Loucy (cell line): ENCODE measurements at regions not wholly inside any gene's neighbourhood (a gene's known extent, or its start where the extent isn't known, plus 50 kb on each side); places are given as distances from the start of the nearest gene placed in this dataset.

Experiments used
- H2AFZ ChIP-seq: fragments of 200-600 bp; sonication (generic); 2 replicates; pipeline ENCODE4 v1.6.0; 2016; ENCODE audit warnings: antibody characterized with exemption, mild to moderate bottlenecking, low read length, moderate library complexity
- H3F3A ChIP-seq: fragments of 200-600 bp; 2 replicates; pipeline ENCODE4 v1.6.0; 2016; ENCODE audit warnings: antibody characterized with exemption, low read depth, mild to moderate bottlenecking
- H3K27me3 ChIP-seq: fragments of 200-600 bp; sonication (generic); 2 replicates; pipeline ENCODE4 v1.6.1; 2014; ENCODE audit warnings: low read length, mild to moderate bottlenecking; ENCODE audit not compliant: insufficient read depth, poor library complexity, severe bottlenecking
- H3K36me3 ChIP-seq: fragments of 200-600 bp; sonication (generic); 2 replicates; pipeline ENCODE4 v1.6.1; 2016; ENCODE audit warnings: low read length; ENCODE audit not compliant: insufficient read depth
- H3K4me1 ChIP-seq: fragments of 200-600 bp; sonication (generic); 2 replicates; pipeline ENCODE4 v1.5.1; 2014; ENCODE audit warnings: low read length, mild to moderate bottlenecking; ENCODE audit not compliant: insufficient read depth, poor library complexity, severe bottlenecking
- H3K4me2 ChIP-seq: fragments of 200-600 bp; sonication (generic); 2 replicates; pipeline ENCODE4 v1.6.0; 2014; ENCODE audit warnings: antibody characterized with exemption, low read length, low read depth, mild to moderate bottlenecking; ENCODE audit not compliant: poor library complexity, severe bottlenecking
- H3K4me3 ChIP-seq: fragments of 200-600 bp; sonication (generic); 2 replicates; pipeline ENCODE4 v1.5.1; 2014; ENCODE audit warnings: low read length, mild to moderate bottlenecking, mixed read lengths; ENCODE audit not compliant: poor library complexity, severe bottlenecking
- H3K79me2 ChIP-seq: fragments of 200-600 bp; sonication (generic); 2 replicates; pipeline ENCODE4 v1.6.1; 2014; ENCODE audit warnings: low read length; ENCODE audit not compliant: insufficient read depth
- H3K9ac ChIP-seq: fragments of 200-600 bp; sonication (generic); 2 replicates; pipeline ENCODE4 v1.6.0; 2014; ENCODE audit warnings: mild to moderate bottlenecking, low read depth, low read length, moderate library complexity; ENCODE audit not compliant: poor library complexity, severe bottlenecking
- H3K9me2 ChIP-seq: fragments of 200-600 bp; sonication (generic); replicated peaks from 2 replicates; pipeline ENCODE4 v1.6.1; 2016; ENCODE audit warnings: low read depth, low read length, mixed read lengths
- H3K9me3 ChIP-seq: fragments of 200-600 bp; sonication (generic); 2 replicates; pipeline ENCODE4 v1.6.1; 2014; ENCODE audit warnings: mild to moderate bottlenecking, antibody characterized with exemption, low read length, low read depth; ENCODE audit not compliant: insufficient read depth
- H4K20me1 ChIP-seq: fragments of 200-600 bp; sonication (generic); 2 replicates; pipeline ENCODE4 v1.6.0; 2014; ENCODE audit warnings: antibody characterized with exemption, low read length, mild to moderate bottlenecking; ENCODE audit not compliant: insufficient read depth, poor library complexity, severe bottlenecking
- EZH2phosphoT487 ChIP-seq: fragments of 200-600 bp; IDR thresholded peaks from 2 replicates; pipeline ENCODE4 v1.6.1; 2018; ENCODE audit warnings: antibody characterized with exemption, mild to moderate bottlenecking, moderate library complexity, borderline replicate concordance
- TF ChIP-seq, protein P1 (sequence below): fragments of 200-600 bp; sonication (generic); conservative IDR thresholded peaks from 2 replicates; pipeline ENCODE4 v1.5.1; 2014; ENCODE audit warnings: mild to moderate bottlenecking, antibody characterized with exemption, low read length

DNA sequence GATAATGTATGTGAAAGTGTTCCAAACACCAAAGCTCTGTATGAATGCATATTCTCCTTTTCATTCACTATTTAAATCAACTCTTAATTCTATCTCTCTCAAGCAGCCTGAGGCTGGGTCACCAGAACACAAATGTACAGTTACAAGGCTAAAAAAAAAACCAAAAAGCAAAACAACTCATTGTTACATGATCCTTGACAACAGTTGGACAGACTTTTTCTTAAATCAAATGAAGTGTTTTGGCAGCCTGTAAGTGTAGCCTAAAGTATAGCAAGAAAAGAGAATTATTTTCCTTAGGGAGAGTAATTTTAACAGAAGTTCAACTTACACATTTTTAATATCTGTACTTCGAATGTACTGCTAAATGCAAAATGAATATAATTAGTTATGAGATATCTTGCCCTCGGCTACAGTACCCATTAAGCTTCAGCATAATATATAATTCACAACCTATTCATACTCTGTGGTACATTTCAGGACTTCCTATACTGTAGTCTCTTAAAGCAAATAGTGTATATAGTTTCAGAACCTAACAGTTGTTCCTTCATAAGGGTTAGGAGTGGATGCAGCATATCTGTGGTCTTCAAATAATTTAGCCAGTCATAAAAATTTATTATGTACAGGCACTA, 214.0 kb upstream of the BTG1 start:
- peaks cover 74% of the 10 kb centered on the region for H3K4me1 ChIP-seq
- no peak overlapping the region for H2AFZ ChIP-seq
- no peaks in the 10 kb centered on the region for H3K27me3 ChIP-seq
- TF ChIP-seq, protein P1, sequence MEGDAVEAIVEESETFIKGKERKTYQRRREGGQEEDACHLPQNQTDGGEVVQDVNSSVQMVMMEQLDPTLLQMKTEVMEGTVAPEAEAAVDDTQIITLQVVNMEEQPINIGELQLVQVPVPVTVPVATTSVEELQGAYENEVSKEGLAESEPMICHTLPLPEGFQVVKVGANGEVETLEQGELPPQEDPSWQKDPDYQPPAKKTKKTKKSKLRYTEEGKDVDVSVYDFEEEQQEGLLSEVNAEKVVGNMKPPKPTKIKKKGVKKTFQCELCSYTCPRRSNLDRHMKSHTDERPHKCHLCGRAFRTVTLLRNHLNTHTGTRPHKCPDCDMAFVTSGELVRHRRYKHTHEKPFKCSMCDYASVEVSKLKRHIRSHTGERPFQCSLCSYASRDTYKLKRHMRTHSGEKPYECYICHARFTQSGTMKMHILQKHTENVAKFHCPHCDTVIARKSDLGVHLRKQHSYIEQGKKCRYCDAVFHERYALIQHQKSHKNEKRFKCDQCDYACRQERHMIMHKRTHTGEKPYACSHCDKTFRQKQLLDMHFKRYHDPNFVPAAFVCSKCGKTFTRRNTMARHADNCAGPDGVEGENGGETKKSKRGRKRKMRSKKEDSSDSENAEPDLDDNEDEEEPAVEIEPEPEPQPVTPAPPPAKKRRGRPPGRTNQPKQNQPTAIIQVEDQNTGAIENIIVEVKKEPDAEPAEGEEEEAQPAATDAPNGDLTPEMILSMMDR, result no peak
- TF ChIP-seq EZH2phosphoT487, result no peak
- H3K9me3 ChIP-seq, result peaks cover 4% of the 10 kb centered on the region; the same call in 1 of the 2 replicates
- no peaks in the 10 kb centered on the region for H3K9me2 ChIP-seq
- H3K4me3 ChIP-seq, result peak overlapping the region; percentile 24
- H3K36me3 ChIP-seq, result no peaks in the 10 kb centered on the region
- H3K9ac ChIP-seq, result no peak overlapping the region
- H3F3A ChIP-seq, result peaks cover 13% of the 10 kb centered on the region; the same call in 1 of the 2 replicates
- no peaks in the 10 kb centered on the region for H4K20me1 ChIP-seq
- peak overlapping the region; percentile 62 for H3K4me2 ChIP-seq
- H3K79me2 ChIP-seq, result no peaks in the 10 kb centered on the region

DNA sequence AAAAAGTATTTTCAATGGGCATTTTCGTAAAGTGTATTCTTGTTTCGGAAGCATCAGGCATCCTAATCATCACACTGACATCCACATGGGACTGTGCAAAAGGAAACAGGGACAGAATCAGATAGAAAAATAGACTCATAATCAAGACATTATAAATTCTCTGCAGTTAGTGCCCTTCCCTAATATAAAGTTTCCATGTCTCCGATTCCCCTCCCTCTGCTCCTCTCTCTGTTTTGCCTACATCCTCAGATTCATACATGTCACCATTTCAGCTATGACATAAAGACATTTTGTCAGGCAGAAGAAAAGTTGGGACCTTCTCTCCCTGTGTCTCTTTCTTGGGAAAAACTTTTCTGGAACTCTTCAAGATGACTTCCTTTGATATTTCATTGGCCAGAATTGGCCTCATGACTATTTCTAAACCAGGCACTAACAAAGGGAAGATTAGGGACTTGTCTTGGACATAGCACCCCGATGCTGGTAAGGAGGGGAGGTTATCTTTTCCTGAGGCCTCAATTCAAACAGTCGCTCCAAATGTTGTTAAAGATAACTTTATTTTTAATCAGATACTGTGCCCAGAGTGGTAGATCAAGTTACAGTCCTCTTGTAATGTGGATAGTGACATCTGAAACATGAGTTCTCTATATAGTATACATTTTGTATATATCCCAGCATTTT, 212.1 kb upstream of the BTG1 start:
- Histone ChIP-seq H3K9me3 (peaks cover 4% of the 10 kb centered on the region; the same call in 1 of the 2 replicates), H4K20me1 (no peaks in the 10 kb centered on the region), H3K4me3 (no peak overlapping the region)

DNA sequence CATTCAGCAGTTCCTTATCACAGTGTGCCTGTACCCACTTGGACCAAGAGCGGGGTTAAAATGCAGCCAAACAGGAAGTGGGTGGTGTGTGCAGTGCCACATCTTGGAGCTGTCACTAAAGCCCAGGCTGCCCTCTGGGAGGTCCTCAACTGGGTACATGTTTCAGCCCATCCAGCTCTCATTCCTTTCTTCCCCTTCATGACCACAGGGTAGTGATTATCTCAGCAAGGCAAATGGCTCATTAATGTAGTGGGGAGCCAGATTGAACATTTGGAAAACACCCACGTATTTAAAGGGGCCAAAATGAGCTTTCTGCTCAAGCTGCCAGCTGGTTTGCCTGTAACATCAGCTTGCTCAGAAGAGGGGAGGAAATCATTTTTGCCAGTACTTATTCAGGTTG, 210.8 kb upstream of the BTG1 start:
- no peak overlapping the region for H2AFZ ChIP-seq
- no peak for TF ChIP-seq EZH2phosphoT487
- TF ChIP-seq, protein P1, result no peak
- no peaks in the 10 kb centered on the region for H3K36me3 ChIP-seq
- peaks cover 45% of the 10 kb centered on the region for H3K4me1 ChIP-seq
- no peaks in the 10 kb centered on the region for H3K79me2 ChIP-seq
- no peaks in the 10 kb centered on the region for H4K20me1 ChIP-seq
- no peaks in the 10 kb centered on the region for H3K27me3 ChIP-seq
- H3K4me2 ChIP-seq, result peak overlapping the region; percentile 38
- H3K9me2 ChIP-seq, result no peaks in the 10 kb centered on the region
- peaks cover 13% of the 10 kb centered on the region; the same call in 1 of the 2 replicates for H3F3A ChIP-seq
- H3K4me3 ChIP-seq, result no peak overlapping the region
- H3K9me3 ChIP-seq, result peaks cover 4% of the 10 kb centered on the region; the same call in 1 of the 2 replicates
- H3K9ac ChIP-seq, result no peak overlapping the region

More for the DNA sequence above, 212.1 kb upstream of the BTG1 start:
- H3K4me1 ChIP-seq, result peaks cover 58% of the 10 kb centered on the region
- no peaks in the 10 kb centered on the region for H3K79me2 ChIP-seq
- no peaks in the 10 kb centered on the region for H3K9me2 ChIP-seq
- H2AFZ ChIP-seq, result no peak overlapping the region
- H3K4me2 ChIP-seq, result no peak overlapping the region
- no peak for TF ChIP-seq EZH2phosphoT487
- TF ChIP-seq, protein P1, result no peak
- no peak overlapping the region for H3K9ac ChIP-seq
- H3K36me3 ChIP-seq, result no peaks in the 10 kb centered on the region
- H3F3A ChIP-seq, result peaks cover 13% of the 10 kb centered on the region; the same call in 1 of the 2 replicates
- H3K27me3 ChIP-seq, result no peaks in the 10 kb centered on the region
